CD4-positive, CD25-positive, alpha-beta regulatory T cell (primary cell): ENCODE measurements at regions not wholly inside any gene's neighbourhood (a gene's known extent, or its start where the extent isn't known, plus 50 kb on each side); places are given as distances from the start of the nearest gene placed in this dataset.

ENCODE experiments used
- ATAC-seq, 2 donors: fragments of 150-1000 bp; cut with Tn5 transposase; one replicate each; pipeline ENCODE4 v1.10.0; 2021; ENCODE audit warnings: low read depth in 2 of 2, moderate number of reproducible peaks in 2 of 2, moderate library complexity in 1 of 2
- DNase-seq, 3 donors: peaks; one replicate each; pipeline versions ENCODE4 v3.0.0 to v3.0.0-alpha.2; 2012 to 2022; ENCODE audit warnings: mixed read lengths in 1 of 3
- H3K27ac ChIP-seq: one replicate; pipeline ENCODE4 v1.7.0; 2013; ENCODE audit warnings: mild to moderate bottlenecking, low read length; ENCODE audit not compliant: insufficient read depth, poor library complexity, severe bottlenecking
- H3K27me3 ChIP-seq: one replicate; pipeline ENCODE4 v1.7.0; 2013; ENCODE audit warnings: low read length; ENCODE audit not compliant: control insufficient read depth, insufficient read depth
- H3K36me3 ChIP-seq: one replicate; pipeline ENCODE4 v1.7.0; 2013; ENCODE audit warnings: mild to moderate bottlenecking, low read length, moderate library complexity; ENCODE audit not compliant: control insufficient read depth, insufficient read depth
- H3K4me1 ChIP-seq: 2 replicates; pipeline ENCODE4 v1.7.0; 2013; ENCODE audit warnings: mild to moderate bottlenecking, low read length; ENCODE audit not compliant: insufficient read depth, control insufficient read depth, poor library complexity, severe bottlenecking
- H3K4me3 ChIP-seq: one replicate; pipeline ENCODE4 v1.7.0; 2013; ENCODE audit warnings: low read depth, mild to moderate bottlenecking, low read length, moderate library complexity
- H3K9me3 ChIP-seq, 2 experiments: 1 replicate in 1 of 2; 2 replicates in 1 of 2; pipeline ENCODE4 v1.7.0; 2013; ENCODE audit warnings: low read length in 2 of 2, mild to moderate bottlenecking in 1 of 2, moderate library complexity in 1 of 2; ENCODE audit not compliant: control insufficient read depth in 2 of 2
- H3K27ac Mint-ChIP-seq, 3 donors: one replicate each; pipeline ENCODE4 v1.8.0; 2020 to 2022; ENCODE audit warnings: mild to moderate bottlenecking in 3 of 3, mixed read lengths in 3 of 3, moderate library complexity in 2 of 3
- H3K27me3 Mint-ChIP-seq: one replicate; pipeline ENCODE4 v1.8.0; 2022; ENCODE audit warnings: mild to moderate bottlenecking, mixed read lengths
- H3K36me3 Mint-ChIP-seq: one replicate; pipeline ENCODE4 v1.8.0; 2020; ENCODE audit warnings: mixed read lengths
- H3K4me1 Mint-ChIP-seq, 4 donors: one replicate each; pipeline ENCODE4 v1.8.0; 2020 to 2022; ENCODE audit warnings: mixed read lengths in 4 of 4, mild to moderate bottlenecking in 1 of 4
- H3K4me3 Mint-ChIP-seq, 4 donors: one replicate each; pipeline ENCODE4 v1.8.0; 2020 to 2022; ENCODE audit warnings: mild to moderate bottlenecking in 4 of 4, mixed read lengths in 4 of 4, moderate library complexity in 3 of 4
- H3K9me3 Mint-ChIP-seq, 7 donors: one replicate each; pipeline ENCODE4 v1.8.0; 2020 to 2022; ENCODE audit warnings: mixed read lengths in 7 of 7, mild to moderate bottlenecking in 3 of 7, moderate library complexity in 2 of 7

- H3K9me3 ChIP-seq, result no peaks in the 10 kb centered on the region
- H3K4me3 ChIP-seq, result no peak overlapping the region
- H3K9me3 Mint-ChIP-seq, result peaks cover 0 to 4% (median 2%) of the 10 kb centered on the region in 7 donors
- H3K27ac ChIP-seq, result no peak overlapping the region
- no peaks in the 10 kb centered on the region for H3K36me3 Mint-ChIP-seq
- DNase-seq (no peak), ATAC-seq (no peak)
- no peaks in the 10 kb centered on the region for H3K4me1 ChIP-seq
- H3K27ac Mint-ChIP-seq, result no peak overlapping the region
- H3K4me1 Mint-ChIP-seq, result no peaks in the 10 kb centered on the region
- H3K4me3 Mint-ChIP-seq, result no peak overlapping the region
- no peaks in the 10 kb centered on the region for H3K36me3 ChIP-seq
- no peaks in the 10 kb centered on the region for H3K27me3 Mint-ChIP-seq
- H3K27me3 ChIP-seq, result no peaks in the 10 kb centered on the region
These were observed 510.0 kb downstream of the ACTL7B start for GRCh38 chr9:108345826-108346225.

- ATAC-seq (no peak), DNase-seq (no peak)
- H3K9me3 Mint-ChIP-seq, result peaks cover 0 to 6% (median 2%) of the 10 kb centered on the region in 7 donors
- H3K27ac Mint-ChIP-seq, result no peak overlapping the region
- no peaks in the 10 kb centered on the region for H3K27me3 Mint-ChIP-seq
- no peaks in the 10 kb centered on the region for H3K9me3 ChIP-seq
- no peaks in the 10 kb centered on the region for H3K4me1 Mint-ChIP-seq
- no peaks in the 10 kb centered on the region for H3K36me3 ChIP-seq
- H3K4me3 Mint-ChIP-seq, result no peak overlapping the region
- H3K36me3 Mint-ChIP-seq, result no peaks in the 10 kb centered on the region
- H3K27me3 ChIP-seq, result no peaks in the 10 kb centered on the region
- no peaks in the 10 kb centered on the region for H3K4me1 ChIP-seq
- H3K27ac ChIP-seq, result no peak overlapping the region
- H3K4me3 ChIP-seq, result no peak overlapping the region
These were observed 516.5 kb downstream of the ACTL7B start for GRCh38 chr9:108339251-108339650.

- no peaks in the 10 kb centered on the region for H3K9me3 ChIP-seq
- no peaks in the 10 kb centered on the region for H3K4me1 ChIP-seq
- no peak overlapping the region for H3K4me3 Mint-ChIP-seq
- H3K27ac ChIP-seq, result no peak overlapping the region
- H3K27me3 Mint-ChIP-seq, result no peaks in the 10 kb centered on the region
- no peaks in the 10 kb centered on the region for H3K36me3 Mint-ChIP-seq
- no peaks in the 10 kb centered on the region for H3K36me3 ChIP-seq
- ATAC-seq (no peak), DNase-seq (no peak)
- H3K27me3 ChIP-seq, result no peaks in the 10 kb centered on the region
- no peak overlapping the region for H3K27ac Mint-ChIP-seq
- H3K4me3 ChIP-seq, result no peak overlapping the region
- H3K9me3 Mint-ChIP-seq, result peaks cover 0 to 6% (median 2%) of the 10 kb centered on the region in 7 donors
- H3K4me1 Mint-ChIP-seq, result no peaks in the 10 kb centered on the region
These were observed 519.2 kb downstream of the ACTL7B start for GRCh38 chr9:108336575-108336974.

- Histone ChIP-seq H3K4me3 (no peak overlapping the region), H3K36me3 (no peaks in the 10 kb centered on the region), H3K27me3 (no peaks in the 10 kb centered on the region), H3K9me3 (no peaks in the 10 kb centered on the region), H3K27ac (no peak overlapping the region), H3K4me1 (no peaks in the 10 kb centered on the region)
- no peaks in the 10 kb centered on the region for H3K4me1 Mint-ChIP-seq
- peaks cover 0 to 14% (median 4%) of the 10 kb centered on the region in 7 donors for H3K9me3 Mint-ChIP-seq
- H3K27ac Mint-ChIP-seq, result no peak overlapping the region
- no peak for ATAC-seq
- no peak overlapping the region for H3K4me3 Mint-ChIP-seq
- H3K27me3 Mint-ChIP-seq, result no peaks in the 10 kb centered on the region
- no peaks in the 10 kb centered on the region for H3K36me3 Mint-ChIP-seq
- no peak for DNase-seq
These were observed 522.2 kb downstream of the ACTL7B start for GRCh38 chr9:108333530-108333983.

GRCh38 chr9:108331596-108331995 lies 524.2 kb downstream of the ACTL7B start:
- H3K4me3 ChIP-seq, result no peak overlapping the region
- no peak overlapping the region for H3K4me3 Mint-ChIP-seq
- H3K36me3 Mint-ChIP-seq, result no peaks in the 10 kb centered on the region
- no peaks in the 10 kb centered on the region for H3K27me3 ChIP-seq
- DNase-seq (no peak), ATAC-seq (no peak)
- H3K27ac ChIP-seq, result no peak overlapping the region
- no peaks in the 10 kb centered on the region for H3K4me1 Mint-ChIP-seq
- no peaks in the 10 kb centered on the region for H3K27me3 Mint-ChIP-seq
- no peak overlapping the region for H3K27ac Mint-ChIP-seq
- H3K36me3 ChIP-seq, result no peaks in the 10 kb centered on the region
- no peaks in the 10 kb centered on the region for H3K4me1 ChIP-seq
- H3K9me3 ChIP-seq, result no peaks in the 10 kb centered on the region
- peaks cover 2 to 32% (median 9%) of the 10 kb centered on the region in 7 donors for H3K9me3 Mint-ChIP-seq

GRCh38 chr9:108325406-108325805 lies 530.4 kb downstream of the ACTL7B start:
- Mint-ChIP-seq H3K4me3 (no peak overlapping the region), H3K27me3 (no peaks in the 10 kb centered on the region), H3K9me3 (peaks cover 3 to 35% (median 9%) of the 10 kb centered on the region in 7 donors), H3K36me3 (no peaks in the 10 kb centered on the region), H3K27ac (no peak overlapping the region), H3K4me1 (no peaks in the 10 kb centered on the region)
- H3K27me3 ChIP-seq, result no peaks in the 10 kb centered on the region
- no peaks in the 10 kb centered on the region for H3K9me3 ChIP-seq
- no peak for ATAC-seq
- H3K27ac ChIP-seq, result no peak overlapping the region
- no peak for DNase-seq
- no peaks in the 10 kb centered on the region for H3K4me1 ChIP-seq
- no peaks in the 10 kb centered on the region for H3K36me3 ChIP-seq
- H3K4me3 ChIP-seq, result no peak overlapping the region

GRCh38 chr9:108323615-108324014 lies 532.2 kb downstream of the ACTL7B start:
- no peaks in the 10 kb centered on the region for H3K4me1 ChIP-seq
- Mint-ChIP-seq H3K9me3 (peaks cover 3 to 28% (median 9%) of the 10 kb centered on the region in 7 donors), H3K4me1 (no peaks in the 10 kb centered on the region), H3K27me3 (no peaks in the 10 kb centered on the region), H3K4me3 (no peak overlapping the region), H3K27ac (no peak overlapping the region), H3K36me3 (no peaks in the 10 kb centered on the region)
- no peaks in the 10 kb centered on the region for H3K27me3 ChIP-seq
- H3K4me3 ChIP-seq, result no peak overlapping the region
- no peaks in the 10 kb centered on the region for H3K9me3 ChIP-seq
- ATAC-seq (no peak), DNase-seq (no peak)
- no peaks in the 10 kb centered on the region for H3K36me3 ChIP-seq
- H3K27ac ChIP-seq, result no peak overlapping the region

GRCh38 chr9:108322326-108323098 lies 533.3 kb downstream of the ACTL7B start:
- Histone ChIP-seq H3K9me3 (no peaks in the 10 kb centered on the region), H3K4me3 (no peak overlapping the region), H3K27me3 (no peaks in the 10 kb centered on the region), H3K27ac (no peak overlapping the region), H3K36me3 (no peaks in the 10 kb centered on the region), H3K4me1 (no peaks in the 10 kb centered on the region)
- H3K27ac Mint-ChIP-seq, result no peak overlapping the region
- DNase-seq, result no peak
- ATAC-seq, result no peak
- H3K36me3 Mint-ChIP-seq, result no peaks in the 10 kb centered on the region
- H3K4me3 Mint-ChIP-seq, result no peak overlapping the region
- peaks cover 3 to 17% (median 8%) of the 10 kb centered on the region in 7 donors for H3K9me3 Mint-ChIP-seq
- H3K27me3 Mint-ChIP-seq, result no peaks in the 10 kb centered on the region
- no peaks in the 10 kb centered on the region for H3K4me1 Mint-ChIP-seq
